Neuron (in vitro differentiated cells): ENCODE measurements at regions not wholly inside any gene's neighbourhood (a gene's known extent, or its start where the extent isn't known, plus 50 kb on each side); places are given as distances from the start of the nearest gene placed in this dataset.

Experiments
- H2AFZ ChIP-seq: one replicate; pipeline ENCODE4 v1.6.1; 2013; ENCODE audit warnings: low read depth, mild to moderate bottlenecking, inconsistent platforms, low read length, moderate library complexity
- H3K27me3 ChIP-seq: one replicate; pipeline ENCODE4 v1.6.1; 2013; ENCODE audit warnings: low read length; ENCODE audit not compliant: insufficient read depth
- H3K36me3 ChIP-seq: one replicate; pipeline ENCODE4 v1.6.1; 2013; ENCODE audit warnings: low read length; ENCODE audit not compliant: insufficient read depth
- H3K4me1 ChIP-seq: one replicate; pipeline ENCODE4 v1.6.1; 2013; ENCODE audit warnings: low read length; ENCODE audit not compliant: insufficient read depth
- H3K4me3 ChIP-seq: 2 replicates; pipeline ENCODE4 v1.5.1; 2013; ENCODE audit warnings: mild to moderate bottlenecking, low read length, moderate library complexity
- H3K9me3 ChIP-seq: one replicate; pipeline ENCODE4 v1.6.1; 2013; ENCODE audit warnings: low read length

GRCh38 chr14:65949711-65950516 is 536.3 kb upstream of the CCDC196 start:
- Histone ChIP-seq H3K36me3 (no peaks in the 10 kb centered on the region), H3K27me3 (no peaks in the 10 kb centered on the region), H3K4me3 (no peak overlapping the region), H2AFZ (no peak overlapping the region), H3K4me1 (no peaks in the 10 kb centered on the region), H3K9me3 (no peaks in the 10 kb centered on the region)

DNA sequence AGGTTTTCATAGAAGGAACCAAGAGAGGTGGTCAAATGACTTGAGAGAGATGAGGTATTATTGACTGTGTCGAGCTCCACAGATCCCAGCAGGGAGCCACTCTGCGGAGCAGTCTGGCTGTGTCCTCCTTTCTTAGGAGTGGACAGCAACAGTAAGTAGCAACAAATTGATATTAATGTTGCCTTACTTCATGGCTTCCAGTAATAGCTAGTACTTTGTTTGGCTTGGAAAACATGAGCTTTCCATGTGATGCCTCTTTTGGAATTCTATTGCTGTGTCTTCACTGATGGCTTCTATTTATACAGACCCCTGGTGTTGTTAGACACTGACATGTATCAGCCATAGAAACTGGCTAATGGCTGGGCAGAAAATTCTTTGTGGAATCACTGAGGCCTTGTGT is 531.2 kb upstream of the CCDC196 start:
- Histone ChIP-seq H3K9me3 (no peaks in the 10 kb centered on the region), H3K4me1 (no peaks in the 10 kb centered on the region), H3K27me3 (no peaks in the 10 kb centered on the region), H2AFZ (no peak overlapping the region), H3K36me3 (no peaks in the 10 kb centered on the region), H3K4me3 (no peak overlapping the region)

DNA sequence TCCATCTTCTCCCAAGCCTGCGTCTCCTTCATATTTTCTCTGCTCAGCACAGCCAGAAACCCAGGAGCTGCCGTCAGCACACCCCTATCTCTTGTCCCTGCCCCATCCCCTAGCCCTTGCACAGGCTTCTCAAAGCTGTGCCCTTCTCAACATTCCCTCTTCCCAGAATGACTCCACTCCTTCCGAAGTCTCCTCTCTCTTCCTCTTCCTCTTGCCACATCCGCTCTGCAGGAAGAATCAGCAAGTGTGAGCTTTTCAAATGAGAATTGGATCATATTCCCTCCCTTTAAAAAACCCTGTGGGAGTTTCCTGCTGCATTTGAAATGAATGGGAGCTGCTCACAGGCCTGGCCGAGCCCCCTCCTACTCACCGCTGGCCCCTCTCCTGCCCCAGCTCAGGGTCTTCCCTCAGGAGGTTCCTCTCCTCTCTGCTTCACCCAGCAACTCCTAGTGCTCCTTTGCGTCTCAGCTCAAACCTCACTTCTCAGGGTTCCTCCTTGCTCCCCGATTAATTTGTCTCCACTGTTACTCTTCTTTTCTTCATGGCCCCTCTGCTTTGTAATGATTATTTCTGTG is 528.5 kb upstream of the CCDC196 start:
- no peaks in the 10 kb centered on the region for H3K27me3 ChIP-seq

GRCh38 chr14:65958664-65959562 is 527.3 kb upstream of the CCDC196 start:
- no peaks in the 10 kb centered on the region for H3K36me3 ChIP-seq
- H3K4me1 ChIP-seq: no peaks in the 10 kb centered on the region
- no peak overlapping the region for H3K4me3 ChIP-seq
- no peaks in the 10 kb centered on the region for H3K27me3 ChIP-seq
- no peaks in the 10 kb centered on the region for H3K9me3 ChIP-seq
- no peak overlapping the region for H2AFZ ChIP-seq

More for the DNA sequence above, 528.5 kb upstream of the CCDC196 start:
- H3K4me3 ChIP-seq: no peak overlapping the region
- no peaks in the 10 kb centered on the region for H3K4me1 ChIP-seq
- no peaks in the 10 kb centered on the region for H3K36me3 ChIP-seq
- no peaks in the 10 kb centered on the region for H3K9me3 ChIP-seq
- no peak overlapping the region for H2AFZ ChIP-seq

- H3K36me3 ChIP-seq: no peaks in the 10 kb centered on the region
- no peaks in the 10 kb centered on the region for H3K4me1 ChIP-seq
- no peak overlapping the region for H3K4me3 ChIP-seq
- H3K9me3 ChIP-seq: no peaks in the 10 kb centered on the region
- no peaks in the 10 kb centered on the region for H3K27me3 ChIP-seq
- no peak overlapping the region for H2AFZ ChIP-seq
Measured at GRCh38 chr14:65959563-65960024, 526.6 kb upstream of the CCDC196 start.

- no peaks in the 10 kb centered on the region for H3K4me1 ChIP-seq
Measured at GRCh38 chr14:65961004-65961403, 525.2 kb upstream of the CCDC196 start.

GRCh38 chr14:65962952-65963351 is 523.2 kb upstream of the CCDC196 start:
- no peaks in the 10 kb centered on the region for H3K9me3 ChIP-seq
- no peaks in the 10 kb centered on the region for H3K4me1 ChIP-seq
- H3K4me3 ChIP-seq: no peak overlapping the region
- H3K27me3 ChIP-seq: no peaks in the 10 kb centered on the region
- no peak overlapping the region for H2AFZ ChIP-seq
- H3K36me3 ChIP-seq: no peaks in the 10 kb centered on the region

More at GRCh38 chr14:65961004-65961403, 525.2 kb upstream of the CCDC196 start:
- no peaks in the 10 kb centered on the region for H3K27me3 ChIP-seq
- no peaks in the 10 kb centered on the region for H3K36me3 ChIP-seq
- H3K4me3 ChIP-seq: no peak overlapping the region
- H2AFZ ChIP-seq: no peak overlapping the region
- no peaks in the 10 kb centered on the region for H3K9me3 ChIP-seq

- no peak overlapping the region for H3K4me3 ChIP-seq
- H3K4me1 ChIP-seq: no peaks in the 10 kb centered on the region
- H2AFZ ChIP-seq: no peak overlapping the region
- no peaks in the 10 kb centered on the region for H3K27me3 ChIP-seq
- no peaks in the 10 kb centered on the region for H3K36me3 ChIP-seq
- H3K9me3 ChIP-seq: no peaks in the 10 kb centered on the region
Measured at GRCh38 chr14:65964366-65964765, 521.8 kb upstream of the CCDC196 start.

GRCh38 chr14:65966188-65966587 is 520.0 kb upstream of the CCDC196 start:
- no peak overlapping the region for H3K4me3 ChIP-seq
- H2AFZ ChIP-seq: no peak overlapping the region
- no peaks in the 10 kb centered on the region for H3K9me3 ChIP-seq
- H3K36me3 ChIP-seq: no peaks in the 10 kb centered on the region
- no peaks in the 10 kb centered on the region for H3K4me1 ChIP-seq
- no peaks in the 10 kb centered on the region for H3K27me3 ChIP-seq

DNA sequence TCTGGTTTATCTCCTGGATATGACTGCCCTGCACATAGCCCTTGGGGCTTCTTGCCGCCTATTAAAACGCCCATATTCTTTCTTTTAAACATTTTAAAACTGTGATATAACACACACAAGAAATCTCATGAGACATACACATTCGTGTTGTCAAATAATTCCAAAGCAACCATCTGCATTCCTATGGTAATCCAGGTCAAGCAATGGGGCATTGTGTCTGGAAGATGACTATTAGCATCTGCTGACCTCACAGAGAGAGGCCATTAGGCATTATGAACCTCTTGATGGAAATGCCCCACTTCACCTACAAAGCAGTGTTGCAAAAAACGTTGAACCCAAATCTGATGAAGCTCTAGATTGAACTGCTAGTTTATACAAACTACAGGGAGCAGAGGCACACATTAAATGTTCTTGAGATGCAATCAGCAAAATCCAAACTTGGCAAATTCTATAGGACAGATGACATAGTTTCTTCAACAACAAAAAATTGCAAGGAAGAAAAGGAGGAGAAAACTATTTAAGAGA is 513.8 kb upstream of the CCDC196 start:
- no peaks in the 10 kb centered on the region for H3K36me3 ChIP-seq
- peaks cover 10% of the 10 kb centered on the region for H3K4me1 ChIP-seq
- no peaks in the 10 kb centered on the region for H3K9me3 ChIP-seq
- H2AFZ ChIP-seq: no peak overlapping the region
- H3K27me3 ChIP-seq: no peaks in the 10 kb centered on the region
- no peak overlapping the region for H3K4me3 ChIP-seq

GRCh38 chr14:65972891-65973290 is 513.3 kb upstream of the CCDC196 start:
- Histone ChIP-seq H3K9me3 (no peaks in the 10 kb centered on the region), H3K4me3 (no peak overlapping the region), H2AFZ (no peak overlapping the region), H3K27me3 (no peaks in the 10 kb centered on the region), H3K36me3 (no peaks in the 10 kb centered on the region), H3K4me1 (peaks cover 10% of the 10 kb centered on the region)

DNA sequence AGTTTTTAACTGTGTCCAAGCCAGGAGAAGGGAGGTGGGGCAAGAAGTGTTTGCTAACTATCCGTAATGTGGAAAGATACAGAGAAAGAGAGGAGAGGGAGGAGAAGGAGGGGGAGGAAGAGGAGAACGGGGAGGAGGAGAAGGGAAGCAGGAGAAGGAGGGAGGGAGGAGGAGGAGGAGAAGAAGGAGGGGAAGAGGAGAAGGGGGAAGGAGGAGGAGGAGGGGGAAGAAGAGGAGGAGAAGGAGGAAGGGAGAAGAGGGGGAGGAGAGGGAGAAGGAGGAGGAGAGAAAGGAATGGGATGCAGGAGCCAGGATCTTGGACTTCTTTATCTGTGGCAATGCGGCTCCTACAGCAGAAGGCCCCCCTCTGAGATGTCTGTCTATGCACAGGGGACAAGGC is 510.3 kb upstream of the CCDC196 start:
- H3K36me3 ChIP-seq: no peaks in the 10 kb centered on the region
- no peak overlapping the region for H3K4me3 ChIP-seq
- peaks cover 10% of the 10 kb centered on the region for H3K4me1 ChIP-seq
- H3K27me3 ChIP-seq: no peaks in the 10 kb centered on the region
- H3K9me3 ChIP-seq: no peaks in the 10 kb centered on the region
- no peak overlapping the region for H2AFZ ChIP-seq
